Lower leg skin (tissue), 4 donors: ENCODE measurements at regions not wholly inside any gene's neighbourhood (a gene's known extent, or its start where the extent isn't known, plus 50 kb on each side); places are given as distances from the start of the nearest gene placed in this dataset.

Experiments
- DNase-seq, 2 donors: peaks; one replicate each; pipeline ENCODE4 v3.0.0-alpha.2; 2019; ENCODE audit warnings: low spot score in 2 of 2
- H3K4me3 ChIP-seq: fragments of 200-600 bp; sonication (generic); 2 replicates; pipeline ENCODE4 v1.5.1; 2017; ENCODE audit warnings: mild to moderate bottlenecking, low read depth; ENCODE audit not compliant: poor library complexity, severe bottlenecking
- POLR2A ChIP-seq, 2 donors: fragments of 450-650 bp; IDR thresholded peaks; one replicate each; pipeline ENCODE4 v1.6.1; 2016 to 2017; ENCODE audit warnings: antibody characterized with exemption in 2 of 2, mild to moderate bottlenecking in 1 of 2, moderate library complexity in 1 of 2
- whole genome bisulfite sequencing, 2 donors: methylation state at CpG; one replicate each; pipeline ENCODE4 v1.1.5; 2018; 5-methylcytosine and 5-hydroxymethylcytosine counted together
- intact Hi-C: fragments of 100-400 bp; cut with DNase I; formaldehyde crosslinking; loops from one replicate; pipeline ENCODE4 v1.15.0; 2023; ENCODE audit warnings: low total_unique reads
- TF ChIP-seq, protein P1 (sequence below), 3 donors: fragments of 450-650 bp; IDR thresholded peaks; one replicate each; pipeline ENCODE4 v1.5.1; 2016; ENCODE audit warnings: antibody characterized with exemption in 3 of 3, mild to moderate bottlenecking in 3 of 3, moderate library complexity in 2 of 3

DNA sequence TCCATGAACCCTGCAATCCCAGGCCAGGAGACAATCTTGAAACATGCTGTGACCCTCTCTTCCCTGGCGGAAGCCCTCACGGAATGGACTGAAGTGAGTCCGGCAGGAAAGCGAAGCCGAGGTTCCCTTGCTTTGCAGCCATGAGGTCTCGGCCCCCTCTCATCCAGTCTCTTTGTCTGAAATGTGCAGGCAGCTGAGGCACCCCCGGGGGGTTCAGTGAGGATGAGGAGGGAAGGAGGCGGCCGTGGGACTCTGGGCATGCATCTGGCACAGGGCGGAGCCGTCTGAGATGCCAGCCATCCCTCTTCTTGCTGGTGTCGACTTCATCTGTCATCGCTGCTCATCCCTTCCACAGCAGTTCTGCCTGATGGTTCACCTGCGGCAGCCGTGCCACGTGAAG lies 1485.7 kb downstream of the BRD1 start:
- H3K4me3 ChIP-seq = no peak overlapping the region
- intact Hi-C loops = no loop called here
- DNase-seq = no peak
- WGBS, 2 donors = 70% methylated on average over 15 to 16 of the region's 16 CpGs
- TF ChIP-seq, protein P1, sequence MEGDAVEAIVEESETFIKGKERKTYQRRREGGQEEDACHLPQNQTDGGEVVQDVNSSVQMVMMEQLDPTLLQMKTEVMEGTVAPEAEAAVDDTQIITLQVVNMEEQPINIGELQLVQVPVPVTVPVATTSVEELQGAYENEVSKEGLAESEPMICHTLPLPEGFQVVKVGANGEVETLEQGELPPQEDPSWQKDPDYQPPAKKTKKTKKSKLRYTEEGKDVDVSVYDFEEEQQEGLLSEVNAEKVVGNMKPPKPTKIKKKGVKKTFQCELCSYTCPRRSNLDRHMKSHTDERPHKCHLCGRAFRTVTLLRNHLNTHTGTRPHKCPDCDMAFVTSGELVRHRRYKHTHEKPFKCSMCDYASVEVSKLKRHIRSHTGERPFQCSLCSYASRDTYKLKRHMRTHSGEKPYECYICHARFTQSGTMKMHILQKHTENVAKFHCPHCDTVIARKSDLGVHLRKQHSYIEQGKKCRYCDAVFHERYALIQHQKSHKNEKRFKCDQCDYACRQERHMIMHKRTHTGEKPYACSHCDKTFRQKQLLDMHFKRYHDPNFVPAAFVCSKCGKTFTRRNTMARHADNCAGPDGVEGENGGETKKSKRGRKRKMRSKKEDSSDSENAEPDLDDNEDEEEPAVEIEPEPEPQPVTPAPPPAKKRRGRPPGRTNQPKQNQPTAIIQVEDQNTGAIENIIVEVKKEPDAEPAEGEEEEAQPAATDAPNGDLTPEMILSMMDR (IDR thresholded peaks at IDR 0.05) = no peak
- no peak for TF ChIP-seq POLR2A (IDR thresholded peaks at IDR 0.05)

DNA sequence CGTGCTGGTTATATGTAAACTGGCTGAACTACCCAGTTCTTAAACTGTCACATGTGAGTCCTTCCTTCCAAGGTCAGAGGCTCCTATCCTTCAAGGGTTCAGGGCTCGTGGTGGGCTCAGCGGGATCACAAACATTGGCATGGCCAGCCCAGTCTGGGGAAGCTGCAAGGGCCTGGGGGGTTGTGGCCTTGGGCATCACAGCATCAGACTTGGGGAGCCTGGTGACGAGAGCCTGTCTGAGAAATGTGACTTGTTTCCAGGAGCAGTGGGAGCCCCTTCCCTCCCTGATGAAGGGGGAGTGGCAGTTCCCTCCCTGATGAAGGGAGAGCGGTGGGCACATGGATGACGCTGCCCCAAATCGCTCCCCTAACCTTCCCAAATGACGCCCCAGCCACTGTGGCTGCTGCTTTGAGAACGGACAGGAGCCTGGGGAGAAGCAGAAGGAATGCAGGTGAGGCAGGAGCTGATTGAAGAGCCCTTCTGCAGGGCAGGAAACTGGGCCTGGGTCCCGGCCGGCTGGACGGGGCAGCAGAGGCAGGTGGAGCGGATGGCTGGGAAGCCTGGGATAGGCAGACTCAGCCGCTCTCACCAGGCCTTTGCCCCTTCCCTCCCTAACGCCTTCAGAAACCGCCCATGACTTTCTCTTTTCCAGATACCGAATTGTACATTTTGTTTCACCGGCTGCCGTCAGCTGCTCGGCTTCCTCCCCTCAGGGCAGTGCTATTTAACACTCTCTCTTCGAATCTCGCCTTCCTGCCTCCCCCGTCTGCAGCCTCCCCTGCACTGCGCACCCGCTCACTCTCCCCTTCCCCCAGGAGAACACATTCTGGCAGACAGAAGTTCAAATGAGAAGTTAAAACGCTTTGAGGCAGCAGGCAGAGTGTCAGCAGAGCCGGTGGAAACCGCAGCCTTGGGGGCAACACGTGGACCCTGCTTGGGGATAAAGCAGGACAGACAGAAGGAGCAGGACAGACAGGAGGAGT lies 1486.7 kb downstream of the BRD1 start:
- no peak for DNase-seq
- intact Hi-C loops = no loop called here
- no peak overlapping the region for H3K4me3 ChIP-seq
- TF ChIP-seq POLR2A (IDR thresholded peaks at IDR 0.05) = no peak
- TF ChIP-seq, protein P1 (IDR thresholded peaks at IDR 0.05) = no peak
- WGBS, 2 donors = 24 to 30% methylated on average over 28 to 29 of the region's 29 CpGs

DNA sequence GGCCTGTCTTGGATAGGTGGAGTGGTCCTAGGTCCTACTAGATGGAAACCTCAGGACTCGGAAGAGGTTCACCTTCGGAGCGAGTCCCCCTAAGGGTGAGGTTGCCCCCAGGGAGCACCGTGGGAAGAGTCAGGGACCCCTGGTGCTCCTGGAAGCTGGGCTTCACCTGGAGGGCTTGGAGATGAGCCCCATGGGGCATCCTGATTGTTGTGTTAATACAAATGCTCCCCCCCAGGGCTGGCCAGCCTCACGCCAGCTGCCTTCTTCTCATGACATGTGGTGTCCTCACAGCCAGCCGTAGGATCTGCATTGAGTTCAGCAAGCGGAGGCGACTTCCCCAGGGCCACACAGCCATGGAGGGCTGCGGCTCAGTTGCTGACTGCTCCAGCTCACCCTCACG lies 1487.5 kb downstream of the BRD1 start:
- 83 to 89% methylated on average over 10 of the region's 10 CpGs for WGBS, 2 donors
- intact Hi-C loops = no loop called here

GRCh38 chr22:48338793-48339705 lies 1488.6 kb downstream of the BRD1 start:
- WGBS, 2 donors = 74 to 78% methylated on average over 15 to 19 of the region's 20 CpGs
- TF ChIP-seq POLR2A (IDR thresholded peaks at IDR 0.05) = no peak
- TF ChIP-seq, protein P1 (IDR thresholded peaks at IDR 0.05) = no peak
- intact Hi-C loops = no loop called here
- DNase-seq = no peak
- no peak overlapping the region for H3K4me3 ChIP-seq

More for the DNA sequence above, 1487.5 kb downstream of the BRD1 start:
- no peak overlapping the region for H3K4me3 ChIP-seq
- no peak for DNase-seq
- TF ChIP-seq, protein P1 (IDR thresholded peaks at IDR 0.05) = no peak
- TF ChIP-seq POLR2A (IDR thresholded peaks at IDR 0.05) = no peak

- TF ChIP-seq, protein P1 (IDR thresholded peaks at IDR 0.05) = no peak
- no peak for TF ChIP-seq POLR2A (IDR thresholded peaks at IDR 0.05)
- no peak overlapping the region for H3K4me3 ChIP-seq
- intact Hi-C loops = no loop called here
- no peak for DNase-seq
- 78 to 83% methylated on average over 15 of the region's 17 CpGs for WGBS, 2 donors
Observed at GRCh38 chr22:48337957-48338792, 1489.5 kb downstream of the BRD1 start.
